IPS-NIHi7 (cell line): ENCODE measurements at regions not wholly inside any gene's neighbourhood (a gene's known extent, or its start where the extent isn't known, plus 50 kb on each side); places are given as distances from the start of the nearest gene placed in this dataset.
A peak's percentile ranks its signal among the peaks of the same experiment; 100 is the strongest.

ENCODE experiments used
- DNase-seq: peaks from one replicate; pipeline ENCODE4 v3.0.0; 2012; ENCODE audit warnings: mixed read lengths; ENCODE audit errors: extremely low spot score

GRCh38 chr9:38313421-38313820 lies 79.1 kb upstream of the ALDH1B1 start:
- no peak for DNase-seq

DNA sequence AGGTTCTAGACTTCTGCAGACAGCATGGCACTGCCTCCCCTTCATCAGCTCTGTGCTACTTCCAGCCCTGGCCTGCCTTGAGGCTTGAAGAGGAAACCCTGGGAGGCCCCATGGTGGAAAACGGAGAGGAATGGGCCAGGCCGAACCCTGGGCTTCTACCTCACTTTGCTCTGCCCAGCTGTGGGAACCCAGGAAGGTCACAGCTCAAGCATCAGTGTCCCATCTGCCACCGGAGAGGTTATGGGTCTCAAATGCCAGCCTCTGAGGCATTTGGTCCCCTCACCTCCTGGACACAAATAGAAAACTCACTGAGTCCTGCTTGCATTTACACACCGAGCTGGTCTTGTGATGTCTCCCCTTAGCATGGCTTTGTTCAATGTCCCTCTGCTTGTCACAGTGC lies 80.1 kb upstream of the ALDH1B1 start:
- no peak for DNase-seq

GRCh38 chr9:38311382-38312270 lies 80.9 kb upstream of the ALDH1B1 start:
- DNase-seq: peak; percentile 59

DNA sequence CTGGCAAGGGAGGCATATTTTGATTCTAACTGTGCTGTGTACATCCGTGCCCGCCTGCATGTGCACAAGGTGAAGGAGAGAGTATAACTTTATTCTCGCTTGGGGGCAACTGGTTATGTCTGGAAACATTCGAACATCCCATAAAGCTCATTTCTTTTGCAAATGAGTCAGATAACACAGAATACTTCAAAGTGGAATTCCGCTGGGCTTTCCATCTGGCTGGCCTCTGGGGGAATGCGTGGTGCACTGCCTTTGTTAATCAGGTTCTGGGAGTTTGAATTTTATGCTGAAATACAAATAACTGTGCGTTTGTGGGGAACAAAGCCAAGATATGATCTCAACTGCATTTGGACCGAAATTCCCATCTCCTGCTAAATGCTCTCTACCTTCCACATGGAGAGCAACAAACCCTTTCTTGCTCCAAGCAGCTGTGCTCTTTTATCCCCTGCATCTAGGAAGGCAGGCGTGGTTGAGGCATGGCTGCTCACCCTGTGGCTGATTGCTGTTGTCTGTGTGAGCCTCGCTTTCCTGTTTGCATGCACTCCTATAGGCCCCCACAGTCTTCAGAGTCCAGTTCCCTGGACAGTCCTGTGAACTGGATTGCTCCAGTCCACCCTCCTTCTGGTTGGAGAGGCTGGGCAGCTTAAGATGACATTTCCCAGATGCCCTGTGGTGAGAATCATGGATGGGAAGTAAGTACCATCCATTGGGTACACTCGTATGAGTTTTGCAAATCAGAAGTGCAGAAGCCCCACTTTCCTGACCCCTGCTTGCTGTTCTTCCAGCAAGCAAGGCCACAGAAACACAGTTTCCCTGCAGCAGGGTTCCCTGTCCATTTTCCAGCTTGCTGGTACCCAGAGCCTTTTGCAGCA lies 82.9 kb upstream of the ALDH1B1 start:
- no peak for DNase-seq

GRCh38 chr9:38308136-38308535 lies 84.4 kb upstream of the ALDH1B1 start:
- no peak for DNase-seq

DNA sequence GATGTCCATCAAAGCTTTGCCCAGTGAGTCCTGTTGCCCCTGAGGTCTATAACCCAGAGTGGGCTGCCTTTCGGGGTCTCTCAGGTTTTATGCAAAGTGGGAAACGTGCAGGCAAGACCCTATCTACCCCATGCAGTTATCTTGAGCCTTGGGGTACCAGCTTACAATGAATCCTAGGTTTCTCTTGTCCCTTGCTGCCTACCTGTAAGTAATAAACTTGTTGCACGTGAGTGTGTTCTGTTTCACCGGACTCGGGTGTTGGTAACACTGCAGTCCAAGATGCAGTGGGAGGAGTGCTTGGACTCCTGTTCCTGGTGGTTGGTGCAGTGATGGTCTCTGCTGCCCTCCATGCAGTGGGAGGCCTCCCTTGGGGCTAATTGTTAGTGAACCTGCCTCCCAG lies 85.6 kb upstream of the ALDH1B1 start:
- DNase-seq: no peak

DNA sequence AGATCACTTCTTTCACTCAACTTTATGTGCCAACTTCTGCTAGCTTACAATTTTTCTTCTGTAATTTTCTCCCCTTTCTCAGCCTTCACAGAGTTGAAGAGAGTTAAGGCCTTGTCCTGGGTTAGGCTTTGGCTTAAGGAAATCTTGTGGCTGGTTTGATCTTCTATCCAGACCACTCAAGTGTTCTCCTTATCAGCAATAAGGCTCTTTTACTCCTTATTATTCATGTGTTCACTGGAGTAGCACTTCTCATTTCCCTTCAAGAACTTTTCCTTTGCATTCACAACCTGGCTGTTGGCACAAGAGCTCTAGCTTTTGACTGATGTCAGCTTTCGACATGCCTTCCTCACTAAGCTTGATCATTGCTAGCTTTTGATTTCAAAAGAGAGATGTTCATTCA lies 86.9 kb upstream of the ALDH1B1 start:
- no peak for DNase-seq

DNA sequence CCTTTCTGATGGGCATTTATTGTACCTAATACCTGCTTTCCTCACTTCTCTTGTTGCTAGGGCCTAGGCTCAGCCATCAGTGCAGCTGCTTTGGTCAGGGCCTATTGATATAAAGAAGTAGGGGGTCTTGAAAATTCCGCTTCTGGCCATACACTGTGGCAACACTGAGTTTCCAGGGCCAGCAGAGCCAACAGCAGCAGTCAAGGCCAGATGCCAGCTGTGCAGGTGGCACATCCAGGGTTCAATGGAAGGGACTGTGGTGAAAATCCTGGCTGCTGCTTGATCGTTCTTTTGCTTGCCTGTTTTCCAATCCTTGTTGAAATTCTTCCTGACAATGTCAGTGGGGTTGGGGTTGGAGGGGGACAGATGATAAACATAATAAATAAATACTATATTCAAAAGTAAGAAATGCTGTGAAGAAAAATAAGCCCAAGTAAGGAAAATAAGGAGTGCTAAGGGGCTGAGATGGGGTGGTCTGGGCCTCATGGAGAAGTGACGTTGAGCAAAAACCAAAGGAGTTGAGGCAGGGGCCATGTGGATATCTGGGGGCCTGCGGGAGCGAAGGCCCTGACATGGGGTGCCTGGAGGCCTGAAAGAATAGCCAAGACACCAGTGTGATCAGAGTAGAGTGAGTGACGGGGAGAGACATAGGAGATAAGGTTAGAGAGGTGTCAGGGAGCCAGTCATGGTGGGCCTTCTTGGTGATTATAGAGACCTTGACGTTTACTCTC lies 91.0 kb upstream of the ALDH1B1 start:
- DNase-seq: no peak

GRCh38 chr9:38299856-38300255 lies 92.6 kb upstream of the ALDH1B1 start:
- no peak for DNase-seq

- DNase-seq: no peak
These were observed 93.6 kb upstream of the ALDH1B1 start for GRCh38 chr9:38298904-38299303.

DNA sequence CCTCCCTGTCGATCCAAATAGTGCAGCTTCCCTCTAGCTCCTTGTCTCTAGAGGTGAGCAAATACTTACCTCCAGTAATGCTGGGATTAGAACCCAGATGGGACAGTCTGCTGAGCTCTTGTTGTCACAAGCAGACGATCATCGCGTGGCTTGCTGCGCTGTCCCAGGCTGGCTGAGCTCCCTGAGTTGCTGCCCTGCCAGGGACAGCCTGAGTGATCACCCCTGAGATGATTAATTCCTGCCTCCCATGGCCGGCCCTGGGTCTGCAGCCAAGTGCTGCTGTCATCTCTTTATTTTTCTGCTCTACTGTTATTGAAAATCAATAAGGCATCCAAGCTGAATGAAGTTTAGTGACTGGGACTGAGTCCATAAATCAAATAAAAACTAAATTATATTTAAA lies 94.0 kb upstream of the ALDH1B1 start:
- no peak for DNase-seq

GRCh38 chr9:38296807-38297206 lies 95.7 kb upstream of the ALDH1B1 start:
- no peak for DNase-seq

DNA sequence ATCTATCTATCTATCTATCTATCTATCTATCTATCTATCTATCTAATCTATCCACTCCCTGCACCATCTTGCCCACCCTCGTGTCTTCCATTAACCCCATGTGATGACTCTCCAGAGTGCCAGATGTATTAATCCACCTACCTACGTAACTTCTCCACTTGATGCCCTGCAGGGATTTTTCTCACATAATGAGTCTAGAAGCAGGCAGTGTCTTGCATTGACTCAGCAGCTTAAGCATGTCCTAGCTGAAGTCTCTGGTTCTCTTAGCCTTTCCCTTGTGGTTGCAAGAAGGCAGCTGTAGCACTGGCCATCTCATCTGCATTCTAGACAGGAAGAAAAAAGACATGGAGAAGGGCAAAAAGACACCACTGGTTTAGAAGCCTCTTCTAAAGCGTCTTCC lies 96.7 kb upstream of the ALDH1B1 start:
- no peak for DNase-seq

GRCh38 chr9:38294220-38294960 lies 98.1 kb upstream of the ALDH1B1 start:
- no peak for DNase-seq

- DNase-seq: no peak
These were observed 99.5 kb upstream of the ALDH1B1 start for GRCh38 chr9:38293022-38293421.

GRCh38 chr9:38292480-38292879 lies 100.0 kb upstream of the ALDH1B1 start:
- no peak for DNase-seq

DNA sequence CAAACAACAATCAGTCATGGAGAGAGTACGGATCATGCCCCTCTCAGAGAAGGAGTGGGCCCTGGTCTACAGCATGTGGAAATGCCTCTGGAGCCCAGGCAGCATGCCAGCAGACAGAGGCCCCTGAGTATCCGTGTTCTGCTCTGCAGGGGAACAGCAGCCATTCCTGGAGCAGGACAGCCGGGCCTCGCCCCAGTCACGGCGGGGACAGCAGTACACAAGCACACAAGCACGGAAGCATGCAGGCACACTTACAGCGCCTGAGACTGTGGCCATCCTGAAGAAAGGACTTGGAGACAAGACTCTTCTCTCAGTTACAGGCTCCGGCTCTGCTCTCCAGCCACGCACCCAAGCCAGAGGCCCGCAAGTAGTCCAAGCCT lies 102.6 kb upstream of the ALDH1B1 start:
- DNase-seq: peak; percentile 7

DNA sequence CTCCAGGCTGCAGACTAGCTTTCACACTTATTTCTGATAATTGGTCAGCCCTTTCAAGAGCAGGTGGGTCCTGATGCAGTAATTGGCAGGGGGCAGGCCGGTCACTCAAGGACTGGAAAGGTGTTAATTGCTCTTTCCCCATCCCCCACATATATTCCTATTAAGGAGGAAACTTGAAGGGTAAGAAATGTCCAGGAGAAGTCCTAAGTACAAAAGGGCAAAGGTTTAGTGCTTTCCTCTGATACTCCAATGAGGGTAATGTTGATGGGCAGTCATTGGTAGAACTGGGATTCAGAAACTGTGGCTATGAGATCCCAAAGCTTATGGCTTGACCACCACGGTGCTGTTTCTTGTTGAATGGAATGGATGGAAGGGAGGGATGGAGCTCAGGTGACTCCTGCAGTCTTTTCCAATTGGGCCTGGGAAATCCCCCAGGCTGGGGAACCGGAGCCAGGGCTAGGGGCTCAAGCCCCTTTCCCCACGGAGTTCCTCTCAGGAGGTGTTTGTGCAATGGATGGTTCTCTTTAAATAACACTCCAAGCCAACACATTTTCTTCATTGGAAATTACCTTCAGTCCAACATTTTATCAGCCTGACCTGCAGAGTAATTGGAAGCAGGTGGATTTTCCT lies 103.2 kb upstream of the ALDH1B1 start:
- DNase-seq: no peak

GRCh38 chr9:38288502-38288901 lies 104.0 kb upstream of the ALDH1B1 start:
- no peak for DNase-seq

DNA sequence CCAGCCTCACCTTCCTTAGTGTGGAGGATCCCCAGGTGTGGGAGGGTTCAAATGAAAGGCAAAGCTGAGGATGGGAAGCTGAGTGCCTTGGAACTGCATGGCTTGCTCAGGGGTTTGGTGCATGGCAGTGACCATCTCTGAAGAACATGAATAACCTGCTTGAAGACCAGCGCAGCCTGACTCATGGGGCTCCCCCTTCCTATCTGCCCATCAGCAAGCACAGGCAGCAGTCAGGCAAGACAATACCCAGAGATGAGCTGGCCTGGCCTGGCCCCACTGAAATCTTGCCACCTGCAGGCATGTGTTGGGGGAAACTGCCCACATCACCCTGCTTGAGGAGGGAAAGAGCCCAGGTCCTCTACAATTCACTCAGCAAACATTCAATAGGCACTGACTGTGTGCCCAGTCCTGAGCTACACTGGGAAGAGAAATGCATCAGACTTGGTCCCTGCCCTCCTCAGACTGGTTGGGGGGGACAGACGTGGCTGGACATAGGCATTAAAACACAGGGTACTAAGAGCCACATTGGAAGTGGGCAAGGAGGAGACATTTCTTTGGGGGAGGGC lies 105.0 kb upstream of the ALDH1B1 start:
- peak; percentile 10 for DNase-seq

DNA sequence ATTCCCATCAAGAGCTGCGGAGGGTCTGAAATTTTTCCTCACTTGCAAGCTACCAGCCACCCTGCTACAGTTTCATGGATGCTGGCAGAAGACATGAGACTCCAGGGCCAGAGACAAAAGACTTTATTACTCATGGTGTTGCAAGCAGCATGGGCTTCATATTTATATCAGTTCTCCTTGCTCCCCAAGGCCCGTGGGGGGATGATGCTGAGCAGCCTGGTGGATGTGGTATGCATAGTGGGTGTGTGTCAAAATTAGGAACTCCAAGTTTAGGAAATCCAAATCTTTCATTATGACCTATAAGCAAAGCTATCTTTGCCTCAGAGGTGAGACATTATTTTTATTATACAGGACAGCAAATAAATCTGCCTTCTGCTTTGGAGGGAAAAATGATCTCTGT lies 105.7 kb upstream of the ALDH1B1 start:
- DNase-seq: no peak
